ENCODE measurements at regions not wholly inside any gene's neighbourhood (a gene's known extent, or its start where the extent isn't known, plus 50 kb on each side); places are given as distances from the start of the nearest gene placed in this dataset.

GRCh38 chr13:23988546-23989122, 91.3 kb upstream of the C1QTNF9B start:
- Mint-ChIP-seq H3K27ac (peak overlapping the region; percentile 56), H3K4me1 (ENCODE audit: unreplicated experiment) (peaks cover 29% of the 10 kb centered on the region), H3K36me3 (no peaks in the 10 kb centered on the region)

GRCh38 chr13:23990455-23990854, 93.2 kb upstream of the C1QTNF9B start:
- Mint-ChIP-seq H3K27me3 (no peaks in the 10 kb centered on the region), H3K4me3 (peak overlapping the region; percentile 19), H3K4me1 (ENCODE audit: unreplicated experiment) (peaks cover 27% of the 10 kb centered on the region), H3K36me3 (peaks cover 5% of the 10 kb centered on the region), H3K27ac (peak overlapping the region; percentile 7), H3K9me3 (peaks cover 5% of the 10 kb centered on the region)
- no peak for TF ChIP-seq CTCF (conservative IDR thresholded peaks at IDR 0.05)
- DNase-seq (ENCODE audit: extremely low spot score, unreplicated experiment): no peak

More at GRCh38 chr13:23988546-23989122, 91.3 kb upstream of the C1QTNF9B start:
- TF ChIP-seq CTCF (conservative IDR thresholded peaks at IDR 0.05): no peak
- no peaks in the 10 kb centered on the region for H3K27me3 Mint-ChIP-seq
- DNase-seq (ENCODE audit: extremely low spot score, unreplicated experiment): no peak
- no peaks in the 10 kb centered on the region for H3K9me3 Mint-ChIP-seq
- H3K4me3 Mint-ChIP-seq: peak overlapping the region; percentile 16

GRCh38 chr13:23991119-23991518, 93.8 kb upstream of the C1QTNF9B start:
- no peaks in the 10 kb centered on the region for H3K27me3 Mint-ChIP-seq
- DNase-seq (ENCODE audit: extremely low spot score, unreplicated experiment): no peak
- TF ChIP-seq CTCF (conservative IDR thresholded peaks at IDR 0.05): no peak
- peaks cover 5% of the 10 kb centered on the region for H3K9me3 Mint-ChIP-seq
- peaks cover 5% of the 10 kb centered on the region for H3K36me3 Mint-ChIP-seq
- no peak overlapping the region for H3K4me3 Mint-ChIP-seq
- peak overlapping the region; percentile 7 for H3K27ac Mint-ChIP-seq
- H3K4me1 Mint-ChIP-seq (ENCODE audit: unreplicated experiment): peaks cover 27% of the 10 kb centered on the region

- no peak overlapping the region for H3K27ac Mint-ChIP-seq
- no peaks in the 10 kb centered on the region for H3K27me3 Mint-ChIP-seq
- peaks cover 5% of the 10 kb centered on the region for H3K36me3 Mint-ChIP-seq
- no peak for TF ChIP-seq CTCF (conservative IDR thresholded peaks at IDR 0.05)
- peaks cover 5% of the 10 kb centered on the region for H3K9me3 Mint-ChIP-seq
- peaks cover 28% of the 10 kb centered on the region for H3K4me1 Mint-ChIP-seq (ENCODE audit: unreplicated experiment)
- H3K4me3 Mint-ChIP-seq: no peak overlapping the region
- no peak for DNase-seq (ENCODE audit: extremely low spot score, unreplicated experiment)
These were observed 95.7 kb upstream of the C1QTNF9B start for GRCh38 chr13:23992781-23993679.

GRCh38 chr13:23993680-23993985, 96.3 kb upstream of the C1QTNF9B start:
- DNase-seq (ENCODE audit: extremely low spot score, unreplicated experiment): no peak
- peaks cover 5% of the 10 kb centered on the region for H3K9me3 Mint-ChIP-seq
- peaks cover 23% of the 10 kb centered on the region for H3K4me1 Mint-ChIP-seq (ENCODE audit: unreplicated experiment)
- no peak for TF ChIP-seq CTCF (conservative IDR thresholded peaks at IDR 0.05)
- no peaks in the 10 kb centered on the region for H3K27me3 Mint-ChIP-seq
- no peak overlapping the region for H3K4me3 Mint-ChIP-seq
- H3K36me3 Mint-ChIP-seq: peaks cover 5% of the 10 kb centered on the region
- no peak overlapping the region for H3K27ac Mint-ChIP-seq

Measured in type B pancreatic cell (in vitro differentiated cells).